ENCODE measurements at regions not wholly inside any gene's neighbourhood (a gene's known extent, or its start where the extent isn't known, plus 50 kb on each side); places are given as distances from the start of the nearest gene placed in this dataset.

DNA sequence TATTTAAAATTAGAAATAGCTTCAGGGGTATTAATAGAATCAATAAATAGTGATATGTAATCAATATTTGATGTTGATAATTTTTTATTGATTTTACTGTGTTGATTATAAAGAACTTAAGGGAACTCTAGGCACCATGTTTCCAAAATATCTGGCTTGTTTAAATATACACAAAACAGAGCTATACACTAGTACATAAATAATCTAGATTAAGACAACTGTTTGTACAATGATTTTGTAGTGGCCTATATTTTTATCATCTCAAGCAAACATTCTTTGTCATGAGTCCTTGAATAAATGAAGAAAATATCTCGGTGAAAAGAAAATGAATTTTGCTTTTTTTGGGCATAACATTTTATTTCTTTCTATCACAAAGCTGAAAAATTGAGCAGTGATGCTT lies 117.1 kb upstream of the KRR1 start:
- TF ChIP-seq POLR2AphosphoS5 (IDR thresholded peaks at IDR 0.05), result no peak
- TF ChIP-seq, protein P1, sequence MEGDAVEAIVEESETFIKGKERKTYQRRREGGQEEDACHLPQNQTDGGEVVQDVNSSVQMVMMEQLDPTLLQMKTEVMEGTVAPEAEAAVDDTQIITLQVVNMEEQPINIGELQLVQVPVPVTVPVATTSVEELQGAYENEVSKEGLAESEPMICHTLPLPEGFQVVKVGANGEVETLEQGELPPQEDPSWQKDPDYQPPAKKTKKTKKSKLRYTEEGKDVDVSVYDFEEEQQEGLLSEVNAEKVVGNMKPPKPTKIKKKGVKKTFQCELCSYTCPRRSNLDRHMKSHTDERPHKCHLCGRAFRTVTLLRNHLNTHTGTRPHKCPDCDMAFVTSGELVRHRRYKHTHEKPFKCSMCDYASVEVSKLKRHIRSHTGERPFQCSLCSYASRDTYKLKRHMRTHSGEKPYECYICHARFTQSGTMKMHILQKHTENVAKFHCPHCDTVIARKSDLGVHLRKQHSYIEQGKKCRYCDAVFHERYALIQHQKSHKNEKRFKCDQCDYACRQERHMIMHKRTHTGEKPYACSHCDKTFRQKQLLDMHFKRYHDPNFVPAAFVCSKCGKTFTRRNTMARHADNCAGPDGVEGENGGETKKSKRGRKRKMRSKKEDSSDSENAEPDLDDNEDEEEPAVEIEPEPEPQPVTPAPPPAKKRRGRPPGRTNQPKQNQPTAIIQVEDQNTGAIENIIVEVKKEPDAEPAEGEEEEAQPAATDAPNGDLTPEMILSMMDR (IDR thresholded peaks at IDR 0.05), result no peak

Measured in breast epithelium (tissue), 3 donors.